CD14-positive monocyte (primary cell): ENCODE measurements at regions not wholly inside any gene's neighbourhood (a gene's known extent, or its start where the extent isn't known, plus 50 kb on each side); places are given as distances from the start of the nearest gene placed in this dataset.

ENCODE experiments used
- DNase-seq, 3 donors: peaks; one replicate each; pipeline ENCODE4 v3.0.0-alpha.2; 2011 to 2022
- H2AFZ ChIP-seq: 2 replicates; pipeline ENCODE4 v1.6.0; 2012; ENCODE audit warnings: mild to moderate bottlenecking, low read depth, low read length, inconsistent platforms; ENCODE audit not compliant: insufficient read depth, poor library complexity, severe bottlenecking
- H3K27ac ChIP-seq, 2 donors: 1 replicate in 1 of 2; 2 replicates in 1 of 2; pipeline ENCODE4 v1.5.1; 2012 to 2013; ENCODE audit warnings: low read length in 2 of 2, control low read depth in 1 of 2, inconsistent platforms in 1 of 2, low read depth in 1 of 2, mild to moderate bottlenecking in 1 of 2
- H3K27me3 ChIP-seq, 2 donors: one replicate each; pipeline versions ENCODE4 v1.6.0 to v1.6.1; 2011 to 2013; ENCODE audit warnings: low read length in 2 of 2; ENCODE audit not compliant: control insufficient read depth in 2 of 2, insufficient read depth in 2 of 2
- H3K36me3 ChIP-seq, 2 donors: replicated peaks in 1 of 2; 1 replicate in 1 of 2; 2 replicates in 1 of 2; pipeline versions ENCODE4 v1.5.1 to v1.6.1; 2012 to 2013; ENCODE audit warnings: low read length in 2 of 2, control low read depth in 1 of 2, inconsistent platforms in 1 of 2, mild to moderate bottlenecking in 1 of 2; ENCODE audit not compliant: insufficient read depth in 2 of 2, control insufficient read depth in 1 of 2
- H3K4me1 ChIP-seq, 2 donors: 1 replicate in 1 of 2; 2 replicates in 1 of 2; pipeline versions ENCODE4 v1.5.1 to v1.6.1; 2012 to 2013; ENCODE audit warnings: low read length in 2 of 2, control low read depth in 1 of 2, inconsistent platforms in 1 of 2, mild to moderate bottlenecking in 1 of 2, moderate library complexity in 1 of 2; ENCODE audit not compliant: insufficient read depth in 2 of 2, control insufficient read depth in 1 of 2
- H3K4me2 ChIP-seq: replicated peaks from 2 replicates; pipeline ENCODE3; 2012; ENCODE audit warnings: low read length, moderate library complexity, mild to moderate bottlenecking; ENCODE audit not compliant: poor library complexity, severe bottlenecking; ENCODE audit errors: extremely low read depth
- H3K4me3 ChIP-seq, 3 experiments: fragments of 200-600 bp in 1 of 3; sonication (generic) in 1 of 3; replicated peaks in 1 of 3; 1 replicate in 2 of 3; 2 replicates in 1 of 3; pipeline ENCODE4 v1.5.1; 2011 to 2013; ENCODE audit warnings: low read length in 3 of 3, mild to moderate bottlenecking in 3 of 3, control low read depth in 2 of 3, low read depth in 2 of 3, inconsistent platforms in 1 of 3, moderate library complexity in 1 of 3
- H3K79me2 ChIP-seq: 2 replicates; pipeline ENCODE4 v1.6.0; 2012; ENCODE audit warnings: mild to moderate bottlenecking, control low read depth, inconsistent platforms, low read length, moderate library complexity; ENCODE audit not compliant: insufficient read depth
- H3K9ac ChIP-seq: 2 replicates; pipeline ENCODE4 v1.6.0; 2017; ENCODE audit warnings: low read length, mild to moderate bottlenecking; ENCODE audit not compliant: insufficient read depth, poor library complexity, severe bottlenecking
- H3K9me3 ChIP-seq, 2 donors: replicated peaks in 1 of 2; 1 replicate in 1 of 2; 2 replicates in 1 of 2; pipeline versions ENCODE4 v1.5.1 to v1.6.1; 2012 to 2013; ENCODE audit warnings: low read length in 2 of 2, control low read depth in 1 of 2; ENCODE audit not compliant: control insufficient read depth in 1 of 2, insufficient read depth in 1 of 2
- H4K20me1 ChIP-seq: 2 replicates; pipeline ENCODE4 v1.6.0; 2012; ENCODE audit warnings: mild to moderate bottlenecking, low read length, control low read depth, moderate library complexity; ENCODE audit not compliant: insufficient read depth
- H3K27ac Mint-ChIP-seq, 7 donors: one replicate each; pipeline ENCODE4 v1.8.0; 2020; ENCODE audit warnings: mild to moderate bottlenecking in 7 of 7, mixed read lengths in 7 of 7, moderate library complexity in 6 of 7, inconsistent platforms in 2 of 7
- H3K27me3 Mint-ChIP-seq, 3 donors: one replicate each; pipeline ENCODE4 v1.8.0; 2021 to 2022; ENCODE audit warnings: low read depth in 3 of 3, mild to moderate bottlenecking in 3 of 3, mixed read lengths in 3 of 3, moderate library complexity in 3 of 3, inconsistent platforms in 1 of 3
- H3K36me3 Mint-ChIP-seq, 2 donors: one replicate each; pipeline ENCODE4 v1.8.0; 2020; ENCODE audit warnings: mixed read lengths in 2 of 2, inconsistent platforms in 1 of 2, mild to moderate bottlenecking in 1 of 2
- H3K4me1 Mint-ChIP-seq: one replicate; pipeline ENCODE4 v1.8.0; 2020; ENCODE audit warnings: mild to moderate bottlenecking, mixed read lengths
- H3K4me3 Mint-ChIP-seq, 2 donors: one replicate each; pipeline ENCODE4 v1.8.0; 2020; ENCODE audit warnings: mild to moderate bottlenecking in 2 of 2, mixed read lengths in 2 of 2, moderate library complexity in 1 of 2
- H3K9me3 Mint-ChIP-seq, 7 donors: one replicate each; pipeline ENCODE4 v1.8.0; 2020 to 2022; ENCODE audit warnings: mixed read lengths in 7 of 7, mild to moderate bottlenecking in 6 of 7, moderate library complexity in 6 of 7, inconsistent platforms in 2 of 7
- CTCF ChIP-seq: fragments of 200-600 bp; IDR thresholded peaks from one replicate; pipeline ENCODE4 v1.8.0; 2022; ENCODE audit warnings: antibody characterized with exemption, mild to moderate bottlenecking
- WGBS: methylation state at CpG from one replicate; pipeline ENCODE4 v1.1.5; 2013; ENCODE audit warnings: missing lambda C conversion rate; ENCODE audit not compliant: insufficient coverage; 5-methylcytosine and 5-hydroxymethylcytosine counted together
- intact Hi-C, 2 donors: fragments of 100-400 bp; cut with micrococcal nuclease; formaldehyde crosslinking; loops; one replicate each; pipeline versions ENCODE4 v1.15.0 to v1.15.1; 2023

- Histone ChIP-seq H3K27ac (no peak overlapping the region), H3K4me2 (no peak overlapping the region), H3K4me3 (no peak overlapping the region), H3K27me3 (peaks cover 0 to 1% of the 10 kb centered on the region in 2 donors), H3K36me3 (no peaks in the 10 kb centered on the region), H4K20me1 (no peaks in the 10 kb centered on the region), H3K4me1 (peaks cover 0 to 5% of the 10 kb centered on the region in 2 donors), H3K79me2 (no peaks in the 10 kb centered on the region), H2AFZ (no peak overlapping the region), H3K9me3 (no peaks in the 10 kb centered on the region), H3K9ac (no peak overlapping the region)
- DNase-seq: no peak
- 93% methylated on average over 5 of the region's 15 CpGs for WGBS
- intact Hi-C loops: no loop called here
- H3K9me3 Mint-ChIP-seq: peaks cover 0 to 4% (median 2%) of the 10 kb centered on the region in 7 donors
- H3K4me3 Mint-ChIP-seq: no peak overlapping the region
- no peak overlapping the region for H3K27ac Mint-ChIP-seq
- peaks cover 7% of the 10 kb centered on the region for H3K4me1 Mint-ChIP-seq
- TF ChIP-seq CTCF: no peak
- H3K36me3 Mint-ChIP-seq: no peaks in the 10 kb centered on the region
- no peaks in the 10 kb centered on the region for H3K27me3 Mint-ChIP-seq
These were observed 426.2 kb downstream of the NR2F2 start for GRCh38 chr15:96756656-96757055.

GRCh38 chr15:96762566-96762965 lies 432.1 kb downstream of the NR2F2 start:
- Mint-ChIP-seq H3K36me3 (no peaks in the 10 kb centered on the region), H3K4me3 (no peak overlapping the region)
- intact Hi-C loops: no loop called here

More at GRCh38 chr15:96762566-96762965, 432.1 kb downstream of the NR2F2 start:
- H2AFZ ChIP-seq: no peak overlapping the region
- no peak for DNase-seq
- H3K4me3 ChIP-seq: no peak overlapping the region
- no peak overlapping the region for H3K27ac Mint-ChIP-seq
- no peak overlapping the region for H3K4me2 ChIP-seq
- H3K79me2 ChIP-seq: no peaks in the 10 kb centered on the region
- H3K9me3 Mint-ChIP-seq: peaks cover 0 to 3% (median 0%) of the 10 kb centered on the region in 7 donors
- no peaks in the 10 kb centered on the region for H3K36me3 ChIP-seq
- H3K9ac ChIP-seq: no peak overlapping the region
- H3K27ac ChIP-seq: no peak overlapping the region
- peaks cover 19% of the 10 kb centered on the region for H3K4me1 Mint-ChIP-seq
- no peaks in the 10 kb centered on the region for H3K9me3 ChIP-seq
- peaks cover 7 to 17% of the 10 kb centered on the region in 2 donors for H3K4me1 ChIP-seq
- TF ChIP-seq CTCF: no peak
- H3K27me3 Mint-ChIP-seq: peaks cover 0 to 2% (median 1%) of the 10 kb centered on the region in 3 donors
- H4K20me1 ChIP-seq: no peaks in the 10 kb centered on the region
- H3K27me3 ChIP-seq: no peaks in the 10 kb centered on the region
